Activated effector memory CD4-positive, alpha-beta T cell treated with Interleukin-2 at 50 U/mL for 16 hours (primary cell): ENCODE measurements at regions not wholly inside any gene's neighbourhood (a gene's known extent, or its start where the extent isn't known, plus 50 kb on each side); places are given as distances from the start of the nearest gene placed in this dataset.
"Not testable (repeated sequence)": the region's sequence is repeated elsewhere in the genome, so short reads cannot be mapped to it uniquely, and the experiment has no call there.

Experiments
- DNase-seq: peaks from one replicate; pipeline ENCODE4 v3.0.0-alpha.2; 2020

- no peak for DNase-seq
Observed at GRCh38 chr18:59799383-59800015, 100.3 kb upstream of the PMAIP1 start.

GRCh38 chr18:59795882-59796281, 98.7 kb upstream of the CCBE1 start:
- no peak for DNase-seq

- DNase-seq, result no peak
Observed at GRCh38 chr18:59792353-59792752, 95.1 kb upstream of the CCBE1 start.

DNA sequence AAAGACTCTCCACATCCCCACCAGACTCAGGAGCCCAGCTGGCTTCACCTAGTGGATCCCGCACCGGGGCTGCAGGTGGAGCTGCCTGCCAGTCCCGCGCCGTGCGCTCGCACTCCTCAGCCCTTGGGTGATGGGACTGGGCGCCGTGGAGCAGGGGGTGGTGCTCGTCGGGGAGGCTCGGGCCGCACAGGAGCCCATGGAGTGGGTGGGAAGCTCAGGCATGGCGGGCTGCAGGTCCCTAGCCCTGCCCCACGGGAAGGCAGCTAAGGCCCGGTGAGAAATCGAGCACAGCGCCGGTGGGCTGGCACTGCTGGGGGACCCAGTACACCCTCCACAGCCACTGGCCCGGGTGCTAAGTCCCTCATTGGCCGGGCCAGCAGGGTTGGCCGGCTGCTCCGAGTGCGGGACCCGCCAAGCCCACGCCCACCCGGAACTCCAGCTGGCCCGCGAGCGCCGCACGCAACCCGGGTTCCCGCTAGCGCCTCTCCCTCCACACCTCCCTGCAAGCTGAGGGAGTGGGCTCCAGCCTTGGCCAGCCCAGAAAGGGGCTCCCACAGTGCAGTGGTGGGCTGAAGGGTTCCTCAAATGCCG, 93.2 kb upstream of the CCBE1 start:
- DNase-seq, result not testable (repeated sequence)

- DNase-seq, result no peak
Observed at GRCh38 chr18:59788791-59789106, 91.5 kb upstream of the CCBE1 start.

DNA sequence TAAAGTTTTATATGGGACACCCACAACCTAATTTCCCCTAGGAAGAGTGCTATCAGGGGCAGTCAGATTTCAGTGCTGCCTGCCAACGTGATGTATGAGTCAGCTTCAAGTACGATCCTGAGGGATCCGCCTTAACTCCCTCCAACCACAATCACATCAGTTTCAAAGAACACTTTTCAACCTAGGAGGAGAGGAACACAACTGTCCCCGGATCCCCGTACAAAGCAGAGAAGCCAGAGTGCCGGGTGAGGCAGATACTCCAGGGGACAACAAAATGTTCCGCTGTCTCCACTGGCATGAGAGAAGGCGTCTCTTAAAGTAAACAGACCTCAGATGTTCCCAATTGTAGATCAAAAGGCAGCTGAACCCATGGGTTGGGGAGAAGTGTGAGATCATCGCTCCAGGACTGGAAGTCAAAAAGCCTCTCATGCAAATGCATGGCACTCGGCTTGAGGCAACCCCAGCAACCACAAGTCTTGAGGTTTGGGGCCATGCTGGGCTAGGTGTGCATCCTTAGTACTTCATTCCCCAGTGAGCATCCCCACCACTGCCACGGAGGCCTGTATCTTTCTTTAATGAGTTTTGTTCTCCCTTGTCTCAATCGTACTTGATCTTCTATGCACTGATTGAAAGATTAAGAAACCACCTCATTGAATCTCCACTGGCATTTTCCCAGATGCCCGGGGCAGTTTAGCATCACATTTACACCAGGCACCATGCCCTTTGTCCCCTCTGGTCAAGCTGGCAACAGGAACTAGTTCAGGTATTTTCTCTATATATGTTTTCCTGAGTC, 91.0 kb upstream of the CCBE1 start:
- DNase-seq, result no peak

GRCh38 chr18:59784694-59785093, 87.5 kb upstream of the CCBE1 start:
- no peak for DNase-seq

- no peak for DNase-seq
Observed at GRCh38 chr18:59783138-59783537, 85.9 kb upstream of the CCBE1 start.

GRCh38 chr18:59779979-59780378, 82.8 kb upstream of the CCBE1 start:
- DNase-seq, result no peak

- DNase-seq, result no peak
Observed at GRCh38 chr18:59778434-59778833, 81.2 kb upstream of the CCBE1 start.

DNA sequence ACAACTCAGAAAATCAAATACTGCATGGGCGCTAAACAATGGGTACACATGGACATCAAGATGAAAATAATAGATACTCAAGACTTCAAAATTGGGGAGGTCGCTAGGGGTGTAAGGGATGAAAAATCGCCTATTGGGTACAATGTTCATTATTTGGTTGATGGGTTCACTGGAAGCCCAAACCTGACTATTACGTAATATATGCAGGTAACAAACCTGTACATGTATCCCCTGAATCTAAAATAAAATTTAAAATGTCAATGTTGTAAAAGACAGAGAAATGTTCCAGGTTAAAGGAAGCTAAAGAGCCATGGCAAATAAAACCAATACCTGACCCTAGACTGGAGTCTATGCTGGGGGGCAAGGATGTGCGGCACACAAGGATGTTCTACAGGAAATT, 80.4 kb upstream of the CCBE1 start:
- DNase-seq, result no peak

DNA sequence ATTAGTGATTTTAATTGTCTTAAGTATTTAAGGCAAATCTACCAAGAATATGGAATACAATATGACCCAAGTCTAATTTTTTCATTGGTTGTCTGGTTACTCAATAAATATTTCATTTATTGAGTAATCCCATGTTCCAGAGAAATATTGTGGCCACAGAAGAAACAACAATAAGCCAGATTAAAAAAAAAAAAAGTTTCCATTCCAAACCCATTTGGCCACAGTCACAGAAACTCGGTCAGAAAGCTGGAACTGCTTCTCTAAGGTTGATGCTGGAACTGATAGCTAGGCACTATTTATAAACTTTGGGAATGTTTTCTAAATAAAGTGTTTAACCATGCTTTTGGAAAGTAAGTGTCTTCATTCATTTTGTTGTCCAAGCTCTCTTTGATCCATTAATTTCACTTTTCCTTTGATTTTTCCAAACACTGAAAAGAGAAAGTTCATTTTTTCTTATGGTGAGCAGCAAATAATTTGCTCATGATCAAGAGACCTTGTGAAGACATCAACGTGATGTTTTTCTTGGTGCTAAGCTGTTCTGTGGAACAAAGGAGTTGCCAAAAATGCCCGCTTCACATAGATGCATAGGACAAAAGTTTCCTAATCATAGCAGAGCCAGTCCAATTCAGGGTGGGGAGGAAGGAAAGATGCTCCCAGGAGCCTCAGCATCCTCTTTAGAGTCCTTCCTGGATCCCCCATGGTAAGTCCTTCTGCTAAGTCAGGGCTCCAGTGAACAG, 72.1 kb upstream of the CCBE1 start:
- no peak for DNase-seq

DNA sequence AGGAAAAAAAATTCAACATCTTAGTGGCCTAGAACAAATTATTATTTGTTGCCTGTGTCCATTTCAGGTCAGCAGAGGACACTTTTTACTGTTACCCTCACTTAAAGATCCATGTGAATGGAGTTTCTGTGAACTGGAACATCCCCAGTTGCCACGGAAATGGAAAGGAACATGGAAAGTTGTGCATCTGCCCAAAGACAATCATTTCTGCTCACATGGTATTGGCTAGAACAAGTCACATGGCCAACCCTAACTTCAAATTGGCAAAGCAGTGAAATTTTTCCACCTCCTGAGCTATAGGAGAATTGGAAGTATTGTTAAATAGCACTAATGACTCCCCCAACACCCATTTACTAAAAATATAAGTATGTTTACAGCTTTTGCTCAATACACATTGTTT, 71.2 kb upstream of the CCBE1 start:
- no peak for DNase-seq

- no peak for DNase-seq
Observed at GRCh38 chr18:59767732-59768131, 70.5 kb upstream of the CCBE1 start.

- no peak for DNase-seq
Observed at GRCh38 chr18:59765343-59765742, 68.1 kb upstream of the CCBE1 start.

DNA sequence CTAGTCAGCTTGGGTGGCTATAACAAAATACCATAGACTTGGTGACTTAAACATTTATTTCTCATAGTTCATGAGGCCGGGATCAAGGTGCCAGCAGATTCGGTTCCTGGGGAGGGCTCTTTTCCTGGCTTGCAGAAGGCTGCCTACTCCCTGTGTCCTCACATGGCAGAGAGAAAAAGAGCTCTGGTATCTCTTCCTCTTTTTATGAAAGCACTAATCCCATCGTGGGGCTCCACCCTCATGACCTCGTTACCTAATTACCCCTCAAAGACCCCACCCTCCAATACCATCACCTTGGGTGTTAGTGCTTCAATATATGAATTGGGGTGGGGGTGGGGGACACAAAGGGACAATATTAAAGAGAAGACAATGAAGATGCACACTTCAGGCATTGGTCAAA, 67.1 kb upstream of the CCBE1 start:
- no peak for DNase-seq

DNA sequence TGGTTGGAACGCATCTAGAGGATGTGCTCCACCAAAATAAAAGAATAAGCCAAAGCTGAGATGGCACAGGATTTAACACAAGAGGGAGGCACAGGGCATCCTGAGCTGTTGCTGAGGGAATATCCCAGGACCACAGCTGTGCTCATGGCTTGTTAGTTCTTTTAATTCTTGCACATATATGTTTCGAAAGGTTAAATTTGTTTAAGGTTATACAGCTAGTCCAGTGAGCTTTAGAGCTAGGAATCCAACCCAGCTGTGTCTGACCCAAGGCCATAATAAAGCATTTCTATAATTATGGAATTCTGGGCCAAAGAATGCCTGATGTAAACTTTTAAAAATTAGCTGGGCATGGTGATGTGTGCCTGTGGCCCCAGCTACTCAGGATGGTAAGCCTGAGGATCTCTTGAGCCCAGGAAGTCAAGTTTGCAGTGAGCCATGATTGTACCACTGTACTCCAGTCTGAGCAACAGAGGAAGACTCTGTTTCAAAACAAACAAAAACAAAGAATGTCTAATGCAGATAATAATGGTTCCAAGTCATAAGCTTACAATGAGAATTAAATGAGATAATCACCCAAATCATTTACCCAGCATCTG, 66.4 kb upstream of the CCBE1 start:
- DNase-seq, result no peak

- no peak for DNase-seq
Observed at GRCh38 chr18:59760619-59761600, 63.7 kb upstream of the CCBE1 start.

GRCh38 chr18:59760212-59760611, 63.0 kb upstream of the CCBE1 start:
- no peak for DNase-seq

DNA sequence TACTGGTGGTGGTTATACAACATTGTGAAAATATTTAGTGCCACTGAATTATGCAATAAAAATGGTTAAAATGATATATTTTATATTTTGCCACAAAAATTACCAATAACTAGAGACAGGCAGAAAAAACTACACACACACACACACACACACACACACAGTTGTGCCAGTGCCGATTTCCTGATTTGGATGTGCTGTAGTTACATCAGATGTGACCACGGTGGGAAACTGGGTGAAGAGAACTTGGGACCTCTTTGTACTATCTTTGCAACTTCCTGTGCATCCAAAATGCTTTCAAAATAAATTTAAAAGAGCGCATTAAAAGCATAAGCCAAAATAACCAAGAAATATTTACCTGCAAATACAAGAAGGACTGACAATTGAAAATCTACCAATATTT, 61.6 kb upstream of the CCBE1 start:
- DNase-seq, result no peak

GRCh38 chr18:59758106-59758505, 60.9 kb upstream of the CCBE1 start:
- DNase-seq, result no peak

GRCh38 chr18:59752666-59753065, 55.4 kb upstream of the CCBE1 start:
- no peak for DNase-seq
